Liver (tissue), 8 donors: ENCODE measurements at regions not wholly inside any gene's neighbourhood (a gene's known extent, or its start where the extent isn't known, plus 50 kb on each side); places are given as distances from the start of the nearest gene placed in this dataset.

Experiments
- DNase-seq: peaks from one replicate; pipeline ENCODE4 v3.0.0-alpha.2; 2017; ENCODE audit warnings: low spot score
- H3K27ac ChIP-seq, 2 donors: one replicate each; pipeline ENCODE4 v1.7.0; 2013; ENCODE audit warnings: inconsistent platforms in 2 of 2, low read length in 2 of 2, control low read depth in 1 of 2, low read depth in 1 of 2, mild to moderate bottlenecking in 1 of 2
- H3K27me3 ChIP-seq, 4 donors: one replicate each; pipeline versions ENCODE4 v1.6.1 to v1.7.0; 2013; ENCODE audit warnings: low read length in 3 of 4, inconsistent platforms in 1 of 4, mild to moderate bottlenecking in 1 of 4, moderate library complexity in 1 of 4; ENCODE audit not compliant: control insufficient read depth in 4 of 4, insufficient read depth in 4 of 4
- H3K36me3 ChIP-seq, 4 donors: one replicate each; pipeline versions ENCODE4 v1.6.1 to v1.7.0; 2013; ENCODE audit warnings: low read length in 3 of 4, mild to moderate bottlenecking in 3 of 4, low read depth in 1 of 4, moderate library complexity in 1 of 4; ENCODE audit not compliant: control insufficient read depth in 4 of 4, insufficient read depth in 3 of 4
- H3K4me1 ChIP-seq, 4 donors: one replicate each; pipeline versions ENCODE4 v1.6.1 to v1.7.0; 2013; ENCODE audit warnings: low read length in 3 of 4, mild to moderate bottlenecking in 3 of 4, moderate library complexity in 1 of 4; ENCODE audit not compliant: control insufficient read depth in 4 of 4, insufficient read depth in 4 of 4
- H3K4me3 ChIP-seq, 3 donors: one replicate each; pipeline versions ENCODE4 v1.6.1 to v1.7.0; 2013; ENCODE audit warnings: low read length in 3 of 3, control low read depth in 1 of 3, low read depth in 1 of 3, mild to moderate bottlenecking in 1 of 3
- H3K9ac ChIP-seq, 2 donors: one replicate each; pipeline ENCODE4 v1.7.0; 2013; ENCODE audit warnings: low read length in 2 of 2, mild to moderate bottlenecking in 2 of 2, moderate library complexity in 2 of 2, control low read depth in 1 of 2, low read depth in 1 of 2
- H3K9me3 ChIP-seq, 4 donors: one replicate each; pipeline versions ENCODE4 v1.6.1 to v1.7.0; 2013; ENCODE audit warnings: low read length in 3 of 4; ENCODE audit not compliant: control insufficient read depth in 4 of 4
- EGR1 ChIP-seq, 2 donors: IDR thresholded peaks; 2 replicates each; pipeline ENCODE4 v1.6.1; 2016 to 2018; ENCODE audit warnings: antibody characterized with exemption in 2 of 2, low read depth in 2 of 2
- FOXA1 ChIP-seq: IDR thresholded peaks from 2 replicates; pipeline ENCODE4 v1.6.1; 2016; ENCODE audit warnings: antibody characterized with exemption
- FOXA2 ChIP-seq: IDR thresholded peaks from 2 replicates; pipeline ENCODE4 v1.6.1; 2016; ENCODE audit warnings: antibody characterized with exemption
- GABPA ChIP-seq, 2 donors: IDR thresholded peaks in 1 of 2; conservative IDR thresholded peaks in 1 of 2; 2 replicates each; pipeline ENCODE4 v1.6.1; 2016; ENCODE audit warnings: antibody characterized with exemption in 2 of 2, mild to moderate bottlenecking in 1 of 2, moderate library complexity in 1 of 2
- HNF4A ChIP-seq, 2 donors: conservative IDR thresholded peaks; 2 replicates each; pipeline ENCODE4 v1.6.1; 2016; ENCODE audit warnings: antibody characterized with exemption in 2 of 2, mild to moderate bottlenecking in 2 of 2
- HNF4G ChIP-seq: IDR thresholded peaks from 2 replicates; pipeline ENCODE4 v1.6.1; 2016; ENCODE audit warnings: antibody characterized with exemption
- JUND ChIP-seq, 2 donors: IDR thresholded peaks; 2 replicates each; pipeline ENCODE4 v1.6.1; 2016; ENCODE audit warnings: antibody characterized with exemption in 2 of 2
- NR2F2 ChIP-seq: IDR thresholded peaks from 2 replicates; pipeline ENCODE4 v1.6.1; 2016; ENCODE audit warnings: antibody characterized with exemption
- RAD21 ChIP-seq, 2 donors: IDR thresholded peaks; 2 replicates each; pipeline ENCODE4 v1.6.1; 2016; ENCODE audit warnings: antibody characterized with exemption in 2 of 2, mild to moderate bottlenecking in 2 of 2
- RXRA ChIP-seq, 2 donors: IDR thresholded peaks; 2 replicates each; pipeline ENCODE4 v1.6.1; 2017 to 2018; ENCODE audit warnings: antibody characterized with exemption in 2 of 2, mild to moderate bottlenecking in 1 of 2
- SP1 ChIP-seq: IDR thresholded peaks from 2 replicates; pipeline ENCODE4 v1.6.1; 2018; ENCODE audit warnings: antibody characterized with exemption, mild to moderate bottlenecking
- TAF1 ChIP-seq: conservative IDR thresholded peaks from 2 replicates; pipeline ENCODE4 v1.6.1; 2016; ENCODE audit warnings: antibody characterized with exemption, mild to moderate bottlenecking
- YY1 ChIP-seq: IDR thresholded peaks from 2 replicates; pipeline ENCODE4 v1.6.1; 2016; ENCODE audit warnings: antibody characterized with exemption, mild to moderate bottlenecking
- WGBS: extraction: QIAGEN DNeasy Blood & Tissue Kit; methylation state at CpG from one replicate; pipeline ENCODE4 v1.1.7; 2013; 5-methylcytosine and 5-hydroxymethylcytosine counted together
- TF ChIP-seq, protein P1 (sequence below): fragments of 150-350 bp; IDR thresholded peaks from 2 replicates; pipeline ENCODE4 v1.5.1; 2017; ENCODE audit warnings: improper control_type of control experiment, low read depth, low read length; ENCODE audit not compliant: missing input control
- TF ChIP-seq, protein P2 (sequence below): IDR thresholded peaks from 2 replicates; pipeline ENCODE4 v1.6.1; 2016; ENCODE audit warnings: antibody characterized with exemption
- TF ChIP-seq, protein P3 (sequence below): IDR thresholded peaks from 2 replicates; pipeline ENCODE4 v1.6.1; 2016; ENCODE audit warnings: antibody characterized with exemption
- TF ChIP-seq, protein P4 (sequence below): IDR thresholded peaks from 2 replicates; pipeline ENCODE4 v1.6.1; 2016; ENCODE audit warnings: antibody characterized with exemption, mild to moderate bottlenecking
- TF ChIP-seq, protein P5 (sequence below): IDR thresholded peaks from 2 replicates; pipeline ENCODE4 v1.6.1; 2016; ENCODE audit warnings: antibody characterized with exemption
- donor health status: healthy.
- donor health status: healthy.
- donor health status: healthy.
- donor health status: healthy.
- donor health status: healthy.

DNA sequence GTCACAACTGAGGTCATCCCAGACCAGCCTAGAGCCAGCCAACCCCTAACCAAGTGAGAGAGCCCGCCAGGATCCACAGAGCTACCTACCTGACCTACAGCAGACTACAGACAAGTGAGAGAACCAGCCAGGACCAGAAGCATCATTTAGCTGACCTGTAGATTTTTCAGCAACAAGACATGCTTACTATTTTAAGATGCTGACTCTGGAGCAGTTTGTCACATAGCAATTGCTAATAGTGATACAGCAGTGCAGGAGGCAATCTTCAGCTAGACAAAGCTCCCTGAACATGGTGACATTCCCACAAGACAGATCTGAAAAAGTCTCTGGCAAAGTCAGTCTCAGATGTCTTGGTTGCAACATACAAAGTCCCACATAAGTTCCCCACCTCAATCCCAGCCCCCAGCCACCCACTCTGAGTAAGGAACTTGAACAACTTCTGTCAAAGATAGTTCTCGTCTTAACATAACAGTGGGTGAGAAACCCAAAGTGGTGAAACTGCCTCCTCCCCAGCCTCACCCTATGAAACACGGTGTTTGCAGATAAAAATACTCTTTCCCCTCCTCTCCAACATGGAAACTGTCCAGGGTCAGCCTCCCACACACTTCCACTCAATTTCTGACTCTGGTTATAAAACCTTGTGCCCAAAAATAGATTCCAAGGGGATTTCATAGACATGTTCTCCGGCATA, 120.3 kb upstream of the SLC6A11 start:
- H3K36me3 ChIP-seq, result no peaks in the 10 kb centered on the region
- no peak overlapping the region for H3K9ac ChIP-seq
- no peak overlapping the region for H3K27ac ChIP-seq
- TF ChIP-seq HNF4A (conservative IDR thresholded peaks at IDR 0.05), result no peak
- no peak for TF ChIP-seq FOXA2
- no peak for TF ChIP-seq GABPA (IDR thresholded peaks at IDR 0.05 in 1 of 2, conservative IDR thresholded peaks at IDR 0.05 in 1 of 2)
- no peak for TF ChIP-seq TAF1
- no peak for TF ChIP-seq NR2F2
- TF ChIP-seq YY1, result no peak
- TF ChIP-seq, protein P1, sequence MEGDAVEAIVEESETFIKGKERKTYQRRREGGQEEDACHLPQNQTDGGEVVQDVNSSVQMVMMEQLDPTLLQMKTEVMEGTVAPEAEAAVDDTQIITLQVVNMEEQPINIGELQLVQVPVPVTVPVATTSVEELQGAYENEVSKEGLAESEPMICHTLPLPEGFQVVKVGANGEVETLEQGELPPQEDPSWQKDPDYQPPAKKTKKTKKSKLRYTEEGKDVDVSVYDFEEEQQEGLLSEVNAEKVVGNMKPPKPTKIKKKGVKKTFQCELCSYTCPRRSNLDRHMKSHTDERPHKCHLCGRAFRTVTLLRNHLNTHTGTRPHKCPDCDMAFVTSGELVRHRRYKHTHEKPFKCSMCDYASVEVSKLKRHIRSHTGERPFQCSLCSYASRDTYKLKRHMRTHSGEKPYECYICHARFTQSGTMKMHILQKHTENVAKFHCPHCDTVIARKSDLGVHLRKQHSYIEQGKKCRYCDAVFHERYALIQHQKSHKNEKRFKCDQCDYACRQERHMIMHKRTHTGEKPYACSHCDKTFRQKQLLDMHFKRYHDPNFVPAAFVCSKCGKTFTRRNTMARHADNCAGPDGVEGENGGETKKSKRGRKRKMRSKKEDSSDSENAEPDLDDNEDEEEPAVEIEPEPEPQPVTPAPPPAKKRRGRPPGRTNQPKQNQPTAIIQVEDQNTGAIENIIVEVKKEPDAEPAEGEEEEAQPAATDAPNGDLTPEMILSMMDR, result no peak
- no peak for TF ChIP-seq SP1
- TF ChIP-seq, protein P2, sequence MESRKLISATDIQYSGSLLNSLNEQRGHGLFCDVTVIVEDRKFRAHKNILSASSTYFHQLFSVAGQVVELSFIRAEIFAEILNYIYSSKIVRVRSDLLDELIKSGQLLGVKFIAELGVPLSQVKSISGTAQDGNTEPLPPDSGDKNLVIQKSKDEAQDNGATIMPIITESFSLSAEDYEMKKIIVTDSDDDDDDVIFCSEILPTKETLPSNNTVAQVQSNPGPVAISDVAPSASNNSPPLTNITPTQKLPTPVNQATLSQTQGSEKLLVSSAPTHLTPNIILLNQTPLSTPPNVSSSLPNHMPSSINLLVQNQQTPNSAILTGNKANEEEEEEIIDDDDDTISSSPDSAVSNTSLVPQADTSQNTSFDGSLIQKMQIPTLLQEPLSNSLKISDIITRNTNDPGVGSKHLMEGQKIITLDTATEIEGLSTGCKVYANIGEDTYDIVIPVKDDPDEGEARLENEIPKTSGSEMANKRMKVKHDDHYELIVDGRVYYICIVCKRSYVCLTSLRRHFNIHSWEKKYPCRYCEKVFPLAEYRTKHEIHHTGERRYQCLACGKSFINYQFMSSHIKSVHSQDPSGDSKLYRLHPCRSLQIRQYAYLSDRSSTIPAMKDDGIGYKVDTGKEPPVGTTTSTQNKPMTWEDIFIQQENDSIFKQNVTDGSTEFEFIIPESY, result no peak
- TF ChIP-seq, protein P3, sequence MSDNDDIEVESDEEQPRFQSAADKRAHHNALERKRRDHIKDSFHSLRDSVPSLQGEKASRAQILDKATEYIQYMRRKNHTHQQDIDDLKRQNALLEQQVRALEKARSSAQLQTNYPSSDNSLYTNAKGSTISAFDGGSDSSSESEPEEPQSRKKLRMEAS, result no peak
- TF ChIP-seq RAD21 (IDR thresholded peaks at IDR 0.05), result no peak
- no peak for TF ChIP-seq FOXA1
- no peak for TF ChIP-seq RXRA (IDR thresholded peaks at IDR 0.05)
- no peak for TF ChIP-seq EGR1 (IDR thresholded peaks at IDR 0.05; ENCODE audit: low read depth in 2 of 2)
- TF ChIP-seq, protein P4, sequence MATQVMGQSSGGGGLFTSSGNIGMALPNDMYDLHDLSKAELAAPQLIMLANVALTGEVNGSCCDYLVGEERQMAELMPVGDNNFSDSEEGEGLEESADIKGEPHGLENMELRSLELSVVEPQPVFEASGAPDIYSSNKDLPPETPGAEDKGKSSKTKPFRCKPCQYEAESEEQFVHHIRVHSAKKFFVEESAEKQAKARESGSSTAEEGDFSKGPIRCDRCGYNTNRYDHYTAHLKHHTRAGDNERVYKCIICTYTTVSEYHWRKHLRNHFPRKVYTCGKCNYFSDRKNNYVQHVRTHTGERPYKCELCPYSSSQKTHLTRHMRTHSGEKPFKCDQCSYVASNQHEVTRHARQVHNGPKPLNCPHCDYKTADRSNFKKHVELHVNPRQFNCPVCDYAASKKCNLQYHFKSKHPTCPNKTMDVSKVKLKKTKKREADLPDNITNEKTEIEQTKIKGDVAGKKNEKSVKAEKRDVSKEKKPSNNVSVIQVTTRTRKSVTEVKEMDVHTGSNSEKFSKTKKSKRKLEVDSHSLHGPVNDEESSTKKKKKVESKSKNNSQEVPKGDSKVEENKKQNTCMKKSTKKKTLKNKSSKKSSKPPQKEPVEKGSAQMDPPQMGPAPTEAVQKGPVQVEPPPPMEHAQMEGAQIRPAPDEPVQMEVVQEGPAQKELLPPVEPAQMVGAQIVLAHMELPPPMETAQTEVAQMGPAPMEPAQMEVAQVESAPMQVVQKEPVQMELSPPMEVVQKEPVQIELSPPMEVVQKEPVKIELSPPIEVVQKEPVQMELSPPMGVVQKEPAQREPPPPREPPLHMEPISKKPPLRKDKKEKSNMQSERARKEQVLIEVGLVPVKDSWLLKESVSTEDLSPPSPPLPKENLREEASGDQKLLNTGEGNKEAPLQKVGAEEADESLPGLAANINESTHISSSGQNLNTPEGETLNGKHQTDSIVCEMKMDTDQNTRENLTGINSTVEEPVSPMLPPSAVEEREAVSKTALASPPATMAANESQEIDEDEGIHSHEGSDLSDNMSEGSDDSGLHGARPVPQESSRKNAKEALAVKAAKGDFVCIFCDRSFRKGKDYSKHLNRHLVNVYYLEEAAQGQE, result no peak
- no peak for TF ChIP-seq JUND (IDR thresholded peaks at IDR 0.05)
- TF ChIP-seq HNF4G, result no peak
- TF ChIP-seq, protein P5, sequence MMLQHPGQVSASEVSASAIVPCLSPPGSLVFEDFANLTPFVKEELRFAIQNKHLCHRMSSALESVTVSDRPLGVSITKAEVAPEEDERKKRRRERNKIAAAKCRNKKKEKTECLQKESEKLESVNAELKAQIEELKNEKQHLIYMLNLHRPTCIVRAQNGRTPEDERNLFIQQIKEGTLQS, result no peak
- H3K4me3 ChIP-seq, result no peak overlapping the region
- WGBS, result 48% methylated on average over 4 of the region's 4 CpGs
- peaks cover 3 to 18% (median 13%) of the 10 kb centered on the region in 4 donors for H3K4me1 ChIP-seq
- H3K27me3 ChIP-seq, result no peaks in the 10 kb centered on the region
- H3K9me3 ChIP-seq, result no peaks in the 10 kb centered on the region
- DNase-seq, result no peak
